Neural cell (in vitro differentiated cells): ENCODE measurements at regions not wholly inside any gene's neighbourhood (a gene's known extent, or its start where the extent isn't known, plus 50 kb on each side); places are given as distances from the start of the nearest gene placed in this dataset.

Experiments used
- H2AFZ ChIP-seq: fragments of 200-600, 300-800 bp; sonication (generic), shearing (Covaris generic); 2 replicates; pipeline ENCODE4 v1.6.0; 2014; ENCODE audit warnings: low read depth, mild to moderate bottlenecking, antibody characterized with exemption, low read length, moderate library complexity
- H3F3A ChIP-seq: fragments of 200-600 bp; shearing (Covaris generic); 2 replicates; pipeline ENCODE4 v1.6.1; 2016; ENCODE audit warnings: mild to moderate bottlenecking, moderate library complexity, mixed read lengths, antibody characterized with exemption, low read length; ENCODE audit not compliant: insufficient read depth, poor library complexity, severe bottlenecking
- H3K27ac ChIP-seq: fragments of 200-600, 300-800 bp; sonication (generic), shearing (Covaris generic); 2 replicates; pipeline ENCODE4 v1.5.1; 2014; ENCODE audit warnings: mild to moderate bottlenecking, low read length, moderate library complexity
- H3K27me3 ChIP-seq: fragments of 300-800, 200-600 bp; sonication (generic), shearing (Covaris generic); 2 replicates; pipeline ENCODE4 v1.6.0; 2014; ENCODE audit warnings: mild to moderate bottlenecking, low read depth, low read length, moderate library complexity; ENCODE audit not compliant: insufficient read depth
- H3K36me3 ChIP-seq: fragments of 300-800, 200-600 bp; sonication (generic), shearing (Covaris generic); 2 replicates; pipeline ENCODE4 v1.5.1; 2014; ENCODE audit warnings: mild to moderate bottlenecking, antibody characterized with exemption, low read length, moderate library complexity; ENCODE audit not compliant: insufficient read depth
- H3K4me2 ChIP-seq: fragments of 300-800, 200-600 bp; sonication (generic), shearing (Covaris generic); 2 replicates; pipeline ENCODE4 v1.6.0; 2014; ENCODE audit warnings: mild to moderate bottlenecking, low read length
- H3K4me3 ChIP-seq: fragments of 300-800, 200-600 bp; sonication (generic), shearing (Covaris generic); 2 replicates; pipeline ENCODE4 v1.5.1; 2014; ENCODE audit warnings: mild to moderate bottlenecking, low read length, moderate library complexity
- H3K79me2 ChIP-seq: fragments of 200-600 bp; shearing (Covaris generic); replicated peaks from 2 replicates; pipeline ENCODE4 v1.6.0; 2014; ENCODE audit warnings: mild to moderate bottlenecking, low read length, moderate library complexity; ENCODE audit not compliant: insufficient read depth
- H3K9ac ChIP-seq: fragments of 300-800, 200-600 bp; sonication (generic), shearing (Covaris generic); 2 replicates; pipeline ENCODE4 v1.6.1; 2016; ENCODE audit warnings: mild to moderate bottlenecking, low read length, mixed read lengths
- H3K9me2 ChIP-seq: fragments of 200-600 bp; shearing (Covaris generic); 2 replicates; pipeline ENCODE4 v1.6.1; 2016; ENCODE audit warnings: mild to moderate bottlenecking, low read length, mixed read lengths; ENCODE audit not compliant: insufficient read depth
- H3K9me3 ChIP-seq: fragments of 200-600, 300-800 bp; sonication (generic), shearing (Covaris generic); 2 replicates; pipeline ENCODE4 v1.6.1; 2016; ENCODE audit warnings: mild to moderate bottlenecking, mixed run types, low read length, moderate library complexity, mixed read lengths
- H4K20me1 ChIP-seq: fragments of 200-600 bp; shearing (Covaris generic); 2 replicates; pipeline ENCODE4 v1.6.1; 2016; ENCODE audit warnings: mild to moderate bottlenecking, mixed run types; ENCODE audit not compliant: insufficient read depth
- EP300 ChIP-seq: fragments of 450-650 bp; conservative IDR thresholded peaks from 2 replicates; pipeline ENCODE4 v1.6.1; 2014; ENCODE audit warnings: antibody characterized with exemption, mild to moderate bottlenecking, moderate library complexity; ENCODE audit not compliant: poor library complexity, severe bottlenecking
- EZH2 ChIP-seq: fragments of 200-600, 300-800 bp; shearing (Covaris generic), sonication (generic); IDR thresholded peaks from 2 replicates; pipeline ENCODE4 v1.6.1; 2014; ENCODE audit warnings: antibody characterized with exemption, low read length, borderline replicate concordance, mild to moderate bottlenecking; ENCODE audit not compliant: insufficient read depth, poor library complexity, severe bottlenecking
- MXI1 ChIP-seq: fragments of 450-650 bp; conservative IDR thresholded peaks from 2 replicates; pipeline ENCODE4 v1.6.1; 2014; ENCODE audit warnings: antibody characterized with exemption, mild to moderate bottlenecking; ENCODE audit not compliant: poor library complexity, severe bottlenecking
- POLR2AphosphoS5 ChIP-seq: IDR thresholded peaks from 2 replicates; pipeline ENCODE4 v1.6.1; 2012
- RAD21 ChIP-seq: fragments of 450-650 bp; conservative IDR thresholded peaks from 2 replicates; pipeline ENCODE4 v1.6.1; 2014; ENCODE audit warnings: antibody characterized with exemption, mild to moderate bottlenecking, moderate library complexity
- SMC3 ChIP-seq: fragments of 450-650 bp; conservative IDR thresholded peaks from 2 replicates; pipeline ENCODE4 v1.6.1; 2014; ENCODE audit warnings: antibody characterized with exemption, mild to moderate bottlenecking, moderate library complexity; ENCODE audit not compliant: poor library complexity
- TAF1 ChIP-seq: IDR thresholded peaks from 2 replicates; pipeline ENCODE4 v1.6.1; 2012; ENCODE audit warnings: low read depth
- TF ChIP-seq, protein P1 (sequence below): fragments of 450-650 bp; IDR thresholded peaks from 2 replicates; pipeline ENCODE4 v1.5.1; 2014; ENCODE audit warnings: antibody characterized with exemption, mild to moderate bottlenecking, moderate library complexity; ENCODE audit not compliant: poor library complexity, severe bottlenecking
- TF ChIP-seq, protein P2 (sequence below): IDR thresholded peaks from 2 replicates; pipeline ENCODE4 v1.6.1; 2012; ENCODE audit warnings: borderline replicate concordance

DNA sequence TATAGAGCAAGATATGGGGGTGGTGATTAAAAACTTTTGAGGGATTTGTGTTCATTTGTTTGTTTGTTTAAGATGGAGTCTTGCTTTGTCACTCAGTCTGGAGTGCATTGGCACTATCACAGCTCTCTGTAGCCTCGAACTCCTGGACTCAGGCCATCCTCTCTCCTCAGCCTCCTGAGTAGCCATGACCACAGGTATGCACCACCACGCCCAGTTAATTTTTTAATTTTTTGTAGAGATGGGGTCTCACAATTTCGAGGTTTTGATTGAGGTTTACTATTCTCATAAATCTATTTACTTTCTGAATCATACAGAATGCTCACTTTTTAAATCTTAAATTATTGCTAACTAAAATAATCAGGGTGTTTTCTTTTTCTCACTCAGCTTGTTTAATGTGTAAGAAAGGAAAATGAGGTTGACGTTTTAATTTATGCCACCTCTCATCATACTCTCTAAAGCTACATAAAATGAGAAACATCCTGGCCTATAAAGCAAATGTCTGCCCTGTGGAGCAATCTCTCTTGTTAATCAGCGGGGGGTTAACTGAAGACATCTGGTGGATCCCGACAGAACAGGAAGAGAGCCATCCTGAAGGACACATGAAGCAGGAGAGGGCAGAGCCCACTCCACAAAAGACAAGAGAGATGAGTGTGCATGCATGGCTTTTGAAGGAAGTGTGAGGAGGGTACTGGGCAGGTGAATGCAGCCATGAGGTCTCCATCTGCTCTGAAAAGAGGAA, 589.1 kb upstream of the SLC8A1 start:
- Histone ChIP-seq H3K79me2 (no peaks in the 10 kb centered on the region), H3F3A (no peaks in the 10 kb centered on the region), H3K9ac (no peak overlapping the region), H4K20me1 (no peaks in the 10 kb centered on the region), H3K36me3 (no peaks in the 10 kb centered on the region), H3K9me3 (no peaks in the 10 kb centered on the region), H3K4me2 (no peak overlapping the region), H3K27me3 (no peaks in the 10 kb centered on the region), H2AFZ (no peak overlapping the region), H3K27ac (no peak overlapping the region), H3K4me3 (no peak overlapping the region), H3K9me2 (no peaks in the 10 kb centered on the region)
- no peak for TF ChIP-seq POLR2AphosphoS5
- no peak for TF ChIP-seq TAF1
- no peak for TF ChIP-seq EP300
- no peak for TF ChIP-seq SMC3
- TF ChIP-seq MXI1 = no peak
- TF ChIP-seq, protein P1, sequence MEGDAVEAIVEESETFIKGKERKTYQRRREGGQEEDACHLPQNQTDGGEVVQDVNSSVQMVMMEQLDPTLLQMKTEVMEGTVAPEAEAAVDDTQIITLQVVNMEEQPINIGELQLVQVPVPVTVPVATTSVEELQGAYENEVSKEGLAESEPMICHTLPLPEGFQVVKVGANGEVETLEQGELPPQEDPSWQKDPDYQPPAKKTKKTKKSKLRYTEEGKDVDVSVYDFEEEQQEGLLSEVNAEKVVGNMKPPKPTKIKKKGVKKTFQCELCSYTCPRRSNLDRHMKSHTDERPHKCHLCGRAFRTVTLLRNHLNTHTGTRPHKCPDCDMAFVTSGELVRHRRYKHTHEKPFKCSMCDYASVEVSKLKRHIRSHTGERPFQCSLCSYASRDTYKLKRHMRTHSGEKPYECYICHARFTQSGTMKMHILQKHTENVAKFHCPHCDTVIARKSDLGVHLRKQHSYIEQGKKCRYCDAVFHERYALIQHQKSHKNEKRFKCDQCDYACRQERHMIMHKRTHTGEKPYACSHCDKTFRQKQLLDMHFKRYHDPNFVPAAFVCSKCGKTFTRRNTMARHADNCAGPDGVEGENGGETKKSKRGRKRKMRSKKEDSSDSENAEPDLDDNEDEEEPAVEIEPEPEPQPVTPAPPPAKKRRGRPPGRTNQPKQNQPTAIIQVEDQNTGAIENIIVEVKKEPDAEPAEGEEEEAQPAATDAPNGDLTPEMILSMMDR = no peak
- TF ChIP-seq RAD21 = no peak
- TF ChIP-seq, protein P2, sequence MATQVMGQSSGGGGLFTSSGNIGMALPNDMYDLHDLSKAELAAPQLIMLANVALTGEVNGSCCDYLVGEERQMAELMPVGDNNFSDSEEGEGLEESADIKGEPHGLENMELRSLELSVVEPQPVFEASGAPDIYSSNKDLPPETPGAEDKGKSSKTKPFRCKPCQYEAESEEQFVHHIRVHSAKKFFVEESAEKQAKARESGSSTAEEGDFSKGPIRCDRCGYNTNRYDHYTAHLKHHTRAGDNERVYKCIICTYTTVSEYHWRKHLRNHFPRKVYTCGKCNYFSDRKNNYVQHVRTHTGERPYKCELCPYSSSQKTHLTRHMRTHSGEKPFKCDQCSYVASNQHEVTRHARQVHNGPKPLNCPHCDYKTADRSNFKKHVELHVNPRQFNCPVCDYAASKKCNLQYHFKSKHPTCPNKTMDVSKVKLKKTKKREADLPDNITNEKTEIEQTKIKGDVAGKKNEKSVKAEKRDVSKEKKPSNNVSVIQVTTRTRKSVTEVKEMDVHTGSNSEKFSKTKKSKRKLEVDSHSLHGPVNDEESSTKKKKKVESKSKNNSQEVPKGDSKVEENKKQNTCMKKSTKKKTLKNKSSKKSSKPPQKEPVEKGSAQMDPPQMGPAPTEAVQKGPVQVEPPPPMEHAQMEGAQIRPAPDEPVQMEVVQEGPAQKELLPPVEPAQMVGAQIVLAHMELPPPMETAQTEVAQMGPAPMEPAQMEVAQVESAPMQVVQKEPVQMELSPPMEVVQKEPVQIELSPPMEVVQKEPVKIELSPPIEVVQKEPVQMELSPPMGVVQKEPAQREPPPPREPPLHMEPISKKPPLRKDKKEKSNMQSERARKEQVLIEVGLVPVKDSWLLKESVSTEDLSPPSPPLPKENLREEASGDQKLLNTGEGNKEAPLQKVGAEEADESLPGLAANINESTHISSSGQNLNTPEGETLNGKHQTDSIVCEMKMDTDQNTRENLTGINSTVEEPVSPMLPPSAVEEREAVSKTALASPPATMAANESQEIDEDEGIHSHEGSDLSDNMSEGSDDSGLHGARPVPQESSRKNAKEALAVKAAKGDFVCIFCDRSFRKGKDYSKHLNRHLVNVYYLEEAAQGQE = no peak
- no peak for TF ChIP-seq EZH2

DNA sequence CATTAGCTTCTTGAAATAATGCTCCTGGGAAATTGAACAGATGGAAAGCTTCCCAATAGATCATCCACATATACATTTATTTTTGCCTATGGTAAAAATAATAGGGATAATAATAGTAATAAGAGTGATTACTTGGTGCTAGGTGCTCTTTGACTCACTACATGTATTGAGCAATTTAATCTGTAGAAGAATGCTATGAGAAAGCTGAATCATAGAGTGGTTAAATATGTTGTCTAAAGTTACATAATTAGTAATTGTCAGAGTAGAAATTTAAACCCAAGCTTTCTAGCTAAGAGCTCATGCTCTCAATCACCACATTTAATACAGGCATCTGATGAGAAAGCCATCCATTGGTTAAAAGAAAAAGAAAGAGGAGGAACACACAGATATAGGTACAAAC, 590.5 kb upstream of the SLC8A1 start:
- no peaks in the 10 kb centered on the region for H4K20me1 ChIP-seq
- no peaks in the 10 kb centered on the region for H3K9me3 ChIP-seq
- H3K9ac ChIP-seq = no peak overlapping the region
- H3K79me2 ChIP-seq = no peaks in the 10 kb centered on the region
- H3K27me3 ChIP-seq = no peaks in the 10 kb centered on the region
- H2AFZ ChIP-seq = no peak overlapping the region
- no peak overlapping the region for H3K4me3 ChIP-seq
- no peak overlapping the region for H3K27ac ChIP-seq
- no peaks in the 10 kb centered on the region for H3F3A ChIP-seq
- H3K4me2 ChIP-seq = no peak overlapping the region
- H3K9me2 ChIP-seq = no peaks in the 10 kb centered on the region
- TF ChIP-seq SMC3 (no peak), POLR2AphosphoS5 (no peak), MXI1 (no peak), EZH2 (no peak), RAD21 (no peak), TAF1 (no peak)
- TF ChIP-seq, protein P2 = no peak
- no peaks in the 10 kb centered on the region for H3K36me3 ChIP-seq
